NCI-H1694 (cell line): ENCODE measurements at regions not wholly inside any gene's neighbourhood (a gene's known extent, or its start where the extent isn't known, plus 50 kb on each side); places are given as distances from the start of the nearest gene placed in this dataset.

ENCODE experiments used
- DNase-seq: peaks from one replicate; lab custom pipeline; 2025; lab: John Stamatoyannopoulos, UW

DNA sequence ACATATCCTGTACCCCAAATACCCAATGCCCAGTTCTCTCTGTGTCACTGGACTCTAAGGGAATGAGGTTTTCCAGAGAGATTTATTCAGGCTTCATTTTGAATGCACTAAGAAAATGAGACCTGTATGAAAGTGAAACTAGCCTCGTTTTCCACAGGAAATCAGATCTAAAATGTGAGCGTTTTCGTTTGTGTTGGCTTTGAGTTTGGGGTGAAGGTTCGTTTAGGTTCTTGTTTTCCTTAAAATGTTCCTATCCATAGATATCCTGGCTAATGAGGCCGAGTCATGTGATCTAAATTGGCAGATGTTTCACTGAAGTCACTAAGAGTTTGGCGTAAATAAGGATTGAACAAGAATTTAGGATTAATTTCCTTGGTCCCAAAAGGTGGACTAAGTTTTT, 90.9 kb upstream of the BMPER start:
- no peak for DNase-seq

DNA sequence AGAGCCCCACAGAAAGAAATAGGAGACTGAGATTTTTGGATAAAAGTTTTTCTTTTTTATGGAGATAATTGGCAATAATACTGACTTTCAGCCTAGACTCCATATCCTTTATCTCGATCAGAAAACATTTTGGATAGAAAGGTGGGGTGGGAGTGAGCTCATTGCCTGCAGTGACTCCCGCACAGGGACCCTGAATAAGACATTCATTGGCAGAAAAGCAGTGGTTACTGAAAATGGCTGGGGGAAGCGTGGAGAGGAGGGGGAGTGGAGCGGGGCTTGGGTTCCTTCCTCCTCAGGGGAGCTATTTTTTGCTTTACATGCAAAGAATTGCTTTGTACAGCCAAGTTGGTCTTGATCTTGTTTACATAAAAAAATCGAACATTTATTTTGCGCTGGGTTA, 90.4 kb upstream of the BMPER start:
- DNase-seq, result no peak

- no peak for DNase-seq
Observed at GRCh38 chr7:33815336-33815735, 90.0 kb upstream of the BMPER start.

GRCh38 chr7:33816106-33816505, 89.2 kb upstream of the BMPER start:
- DNase-seq, result no peak

DNA sequence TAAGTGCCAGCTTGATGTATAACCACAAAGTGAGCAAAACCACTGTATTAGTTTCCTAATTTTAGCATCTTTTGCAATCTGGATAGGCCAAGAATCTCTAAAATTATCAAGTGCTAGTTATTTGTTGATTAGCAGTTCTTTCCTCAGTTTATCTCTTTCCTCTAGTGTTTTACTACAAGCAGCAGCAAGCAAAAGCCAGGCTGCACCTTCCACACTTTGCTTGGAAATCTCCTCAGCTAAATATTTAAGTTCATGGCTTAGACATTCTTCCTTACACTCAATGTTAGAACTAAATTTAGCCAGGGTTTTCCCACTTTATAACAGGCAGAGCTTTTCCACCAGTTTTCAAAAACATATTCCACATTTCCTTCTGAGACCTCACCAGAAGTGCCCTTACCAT, 85.7 kb upstream of the BMPER start:
- DNase-seq, result no peak

DNA sequence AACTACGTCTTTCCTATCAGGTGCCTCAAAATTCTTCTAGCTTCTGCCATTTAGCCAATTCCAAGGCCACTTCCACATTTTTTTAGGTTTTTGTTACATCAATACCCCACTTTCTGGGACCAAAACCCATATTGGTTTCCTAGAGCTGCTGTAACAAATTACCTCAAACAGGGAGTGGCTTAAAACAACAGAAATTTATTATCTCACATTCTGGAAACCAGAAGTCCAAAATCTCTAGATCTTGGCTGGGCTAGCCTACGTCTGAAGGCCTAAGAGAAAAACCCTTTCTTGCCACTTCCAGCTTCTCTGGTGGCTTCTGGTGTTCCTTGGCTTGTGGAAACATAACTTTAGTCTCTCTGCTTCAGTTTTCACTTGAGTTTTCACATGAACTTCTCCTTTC, 85.1 kb upstream of the BMPER start:
- no peak for DNase-seq

GRCh38 chr7:33821970-33822369, 83.4 kb upstream of the BMPER start:
- peak; percentile 1 for DNase-seq

- no peak for DNase-seq
Observed at GRCh38 chr7:33823913-33824312, 81.4 kb upstream of the BMPER start.

DNA sequence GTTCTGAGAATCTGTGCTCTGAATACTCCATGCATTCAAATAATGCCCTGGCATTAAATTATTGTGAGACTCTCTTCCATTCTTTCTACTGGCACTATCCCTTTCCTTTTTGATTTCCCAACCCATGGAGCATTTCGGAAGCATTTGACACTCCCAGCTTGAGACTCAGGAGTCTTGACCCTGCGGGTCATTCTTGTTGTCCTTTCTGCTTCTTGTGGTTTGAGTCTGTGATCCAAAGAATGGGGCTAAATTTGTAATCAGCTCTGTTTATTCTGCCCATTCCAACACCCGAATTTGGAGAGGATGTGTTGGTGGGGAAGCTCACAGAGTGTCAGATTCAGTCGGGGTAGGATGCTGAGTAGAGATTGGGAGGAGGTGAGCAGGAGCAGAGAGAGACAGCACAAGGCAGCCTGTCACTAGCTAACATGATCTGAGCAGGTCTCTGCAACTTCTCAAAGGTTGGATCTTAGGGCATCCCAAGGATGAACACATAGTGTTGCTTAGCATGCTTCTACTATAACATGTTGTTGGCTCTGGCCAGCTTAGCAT, 80.4 kb upstream of the BMPER start:
- no peak for DNase-seq

DNA sequence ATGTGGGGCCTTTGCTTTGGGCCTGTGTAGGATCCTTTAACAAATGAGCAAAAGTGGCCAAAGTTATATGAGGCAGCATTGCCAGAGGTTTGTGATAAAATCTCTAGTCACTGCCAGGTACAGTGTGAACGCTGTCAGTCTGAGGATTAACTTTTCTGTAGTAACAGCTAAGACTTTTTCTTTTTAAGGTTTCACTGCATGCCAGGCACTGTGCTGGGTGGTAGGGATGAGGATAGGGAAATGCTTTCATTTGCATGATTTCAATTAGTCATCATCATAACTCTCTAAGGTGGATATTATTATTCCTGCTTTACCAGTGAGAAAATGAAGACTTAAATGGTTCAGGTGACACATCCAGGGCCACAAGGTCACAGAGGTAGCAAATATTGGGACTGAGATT, 79.7 kb upstream of the BMPER start:
- DNase-seq, result no peak

GRCh38 chr7:33829536-33829935, 75.8 kb upstream of the BMPER start:
- DNase-seq, result no peak

DNA sequence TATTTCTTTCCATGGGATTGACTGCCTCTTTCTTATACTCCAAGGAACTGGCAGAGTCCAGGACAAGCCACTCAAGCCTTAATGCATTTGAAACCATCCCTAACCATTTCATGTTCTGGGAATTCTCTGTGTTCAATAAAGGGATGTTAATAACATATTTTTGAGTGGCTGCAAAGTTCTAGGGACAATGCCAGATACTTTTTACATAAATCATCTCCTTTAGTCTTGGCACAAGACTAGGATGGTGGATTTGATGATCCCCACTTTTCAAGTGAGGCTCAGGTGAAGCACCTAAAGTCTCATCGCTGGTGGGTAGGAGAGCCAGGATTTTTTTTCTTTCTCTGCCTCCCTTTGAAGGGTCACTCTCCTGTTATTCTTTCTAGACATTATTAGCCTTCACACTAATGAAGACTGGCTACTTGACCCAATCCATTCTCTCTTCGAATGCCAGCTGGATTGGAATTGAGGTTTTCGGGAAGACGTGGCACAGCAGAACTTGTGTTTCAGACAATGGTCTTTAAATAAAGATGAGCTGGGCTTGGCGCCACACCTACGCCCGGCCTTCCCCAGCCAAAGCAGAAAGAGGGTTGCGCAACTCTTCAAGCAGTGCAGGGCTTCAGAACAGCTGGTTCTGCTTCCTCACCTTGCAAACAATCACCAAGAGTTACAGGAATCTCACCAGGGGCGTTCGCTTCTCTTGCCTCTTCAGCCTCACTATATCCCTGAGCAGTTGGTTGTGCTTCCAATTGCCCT, 73.8 kb upstream of the BMPER start:
- DNase-seq, result no peak

- no peak for DNase-seq
Observed at GRCh38 chr7:33832271-33832721, 73.0 kb upstream of the BMPER start.

DNA sequence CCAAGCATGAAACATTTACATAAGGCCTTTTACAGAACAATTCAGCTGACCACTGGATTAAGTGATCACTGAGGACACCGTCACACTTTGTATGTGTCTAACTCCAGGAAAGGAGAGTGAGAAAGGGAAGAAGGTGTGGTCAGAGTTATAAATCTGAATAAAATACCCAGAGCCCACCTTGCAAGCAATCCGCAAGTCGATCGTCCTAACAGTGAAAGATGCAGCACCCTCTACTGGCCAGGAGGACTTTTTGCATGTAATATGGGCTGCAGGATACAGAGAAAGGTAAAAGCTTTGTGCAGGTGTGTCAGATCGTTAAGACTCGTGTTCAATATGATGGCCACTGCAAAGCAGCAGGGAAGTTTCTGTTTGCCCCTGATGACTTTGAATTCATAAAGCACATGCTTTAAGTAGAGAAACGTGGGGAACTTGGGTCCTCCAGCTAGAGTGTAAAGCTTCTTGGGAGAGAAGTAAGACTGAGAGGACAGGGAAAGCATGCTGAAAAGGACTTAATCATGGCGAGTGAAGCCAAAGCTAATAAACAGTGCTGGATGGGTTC, 68.5 kb upstream of the BMPER start:
- DNase-seq, result no peak

- DNase-seq, result no peak
Observed at GRCh38 chr7:33837356-33837851, 67.9 kb upstream of the BMPER start.

GRCh38 chr7:33841031-33841430, 64.3 kb upstream of the BMPER start:
- DNase-seq, result no peak

DNA sequence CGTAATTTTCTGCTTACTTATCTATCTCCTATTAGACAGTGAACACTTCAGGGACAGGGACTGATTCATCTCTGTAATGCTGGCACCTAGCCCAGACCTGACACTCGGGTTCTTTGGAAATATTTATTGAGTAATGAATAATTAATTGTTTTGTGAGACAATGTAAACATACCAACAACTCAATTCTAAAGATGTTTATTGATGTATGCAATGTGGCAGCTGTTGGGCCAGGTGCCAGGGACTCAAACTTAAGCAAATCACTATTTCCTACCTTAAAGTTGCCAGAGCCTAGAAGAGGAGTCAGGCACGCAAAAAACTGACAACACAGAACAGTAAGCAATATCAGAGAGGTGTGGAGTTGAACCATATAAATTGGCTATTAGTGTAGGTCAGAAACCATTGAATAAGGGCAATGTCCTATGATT, 63.6 kb upstream of the BMPER start:
- DNase-seq, result peak; percentile 81

GRCh38 chr7:33842150-33842549, 63.2 kb upstream of the BMPER start:
- peak; percentile 4 for DNase-seq

DNA sequence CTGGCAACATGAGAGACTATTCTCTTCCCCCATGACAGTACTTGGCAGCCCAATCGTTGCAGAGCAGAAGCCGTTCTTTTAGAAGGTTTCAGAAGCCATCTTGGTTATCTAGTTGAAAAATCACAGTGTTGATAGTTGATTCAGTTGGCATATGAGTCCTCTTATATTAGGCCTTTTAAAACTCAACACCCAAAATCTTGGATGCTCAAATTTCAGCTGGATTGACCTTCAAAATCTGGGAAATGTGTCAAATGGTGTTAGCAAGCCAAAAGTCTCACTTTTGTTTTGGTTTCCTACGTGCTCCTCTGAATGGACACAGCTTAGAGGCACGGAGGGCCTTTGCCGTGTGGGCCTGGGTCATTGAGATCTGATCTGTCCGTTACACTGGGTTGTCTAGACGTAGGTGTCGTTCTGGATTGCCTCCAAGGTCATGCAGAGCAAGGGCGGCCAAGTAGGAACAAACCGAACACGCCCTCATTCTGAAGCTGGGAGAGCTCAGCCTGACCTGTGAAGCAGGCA, 59.3 kb upstream of the BMPER start:
- no peak for DNase-seq

- DNase-seq, result no peak
Observed at GRCh38 chr7:33849004-33849403, 56.3 kb upstream of the BMPER start.

DNA sequence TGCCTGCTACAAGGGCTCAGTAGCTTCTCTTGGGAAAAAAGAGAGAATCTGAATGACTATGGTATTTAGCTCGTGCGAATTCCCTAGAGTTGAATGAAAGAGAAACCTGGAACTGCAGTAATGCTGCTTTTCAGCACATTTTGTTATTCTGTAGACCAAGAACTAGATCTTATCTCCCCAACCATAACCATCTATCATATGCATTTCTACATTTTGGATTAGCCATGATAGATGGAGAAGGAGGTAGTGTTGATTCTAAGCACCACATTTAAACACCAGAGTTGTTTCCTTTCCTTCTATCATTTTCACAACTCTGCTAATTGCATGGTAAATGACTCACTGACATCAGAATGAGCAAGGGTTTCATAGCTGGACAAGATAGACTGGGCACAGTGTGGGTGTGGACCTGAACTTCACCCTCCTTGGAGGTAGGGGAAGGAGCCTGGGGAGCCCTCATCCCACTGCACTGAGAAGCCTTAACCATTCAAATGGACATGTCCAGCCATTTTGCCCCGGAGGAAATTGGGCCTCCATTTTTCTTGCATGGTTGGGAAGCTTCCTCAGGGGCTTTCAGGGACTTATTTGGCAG, 55.3 kb upstream of the BMPER start:
- DNase-seq, result no peak

- DNase-seq, result no peak
Observed at GRCh38 chr7:33850768-33851167, 54.6 kb upstream of the BMPER start.

GRCh38 chr7:33852838-33853237, 52.5 kb upstream of the BMPER start:
- no peak for DNase-seq
